ENCODE measurements at regions not wholly inside any gene's neighbourhood (a gene's known extent, or its start where the extent isn't known, plus 50 kb on each side); places are given as distances from the start of the nearest gene placed in this dataset.

- H3K27ac ChIP-seq: no peak overlapping the region
- no peaks in the 10 kb centered on the region for H3K4me1 ChIP-seq
- intact Hi-C loops (cut with DNase I): no loop called here
- no peaks in the 10 kb centered on the region for H3K27me3 ChIP-seq
- H3K4me3 ChIP-seq: no peak overlapping the region
- H3K9me3 ChIP-seq: no peaks in the 10 kb centered on the region
- H3K36me3 ChIP-seq: no peaks in the 10 kb centered on the region
- TF ChIP-seq CTCF (IDR thresholded peaks at IDR 0.05) (no peak), POLR2A (IDR thresholded peaks at IDR 0.05) (no peak), POLR2AphosphoS5 (IDR thresholded peaks at IDR 0.05; ENCODE audit: insufficient read depth in 1 of 2, low read depth in 1 of 2) (no peak)
- no peak for DNase-seq (ENCODE audit: extremely low spot score in 2 of 2)
Observed at GRCh38 chrX:79515529-79515928, 148.4 kb upstream of the ITM2A start.

GRCh38 chrX:79511799-79512198 is 144.7 kb upstream of the ITM2A start:
- intact Hi-C loops (cut with DNase I): no loop called here
- Histone ChIP-seq H3K4me3 (no peak overlapping the region), H3K27me3 (no peaks in the 10 kb centered on the region), H3K4me1 (no peaks in the 10 kb centered on the region), H3K9me3 (no peaks in the 10 kb centered on the region), H3K27ac (no peak overlapping the region), H3K36me3 (no peaks in the 10 kb centered on the region)
- no peak for DNase-seq (ENCODE audit: extremely low spot score in 2 of 2)
- no peak for TF ChIP-seq CTCF (IDR thresholded peaks at IDR 0.05)
- no peak for TF ChIP-seq POLR2AphosphoS5 (IDR thresholded peaks at IDR 0.05; ENCODE audit: insufficient read depth in 1 of 2, low read depth in 1 of 2)
- no peak for TF ChIP-seq POLR2A (IDR thresholded peaks at IDR 0.05)

GRCh38 chrX:79506001-79506400 is 138.9 kb upstream of the ITM2A start:
- intact Hi-C loops (cut with DNase I): no loop called here

GRCh38 chrX:79482686-79483085 is 115.6 kb upstream of the ITM2A start:
- Histone ChIP-seq H3K9me3 (no peaks in the 10 kb centered on the region), H3K27ac (no peak overlapping the region), H3K27me3 (no peaks in the 10 kb centered on the region), H3K4me1 (no peaks in the 10 kb centered on the region), H3K36me3 (no peaks in the 10 kb centered on the region), H3K4me3 (no peak overlapping the region)
- intact Hi-C loops (cut with DNase I): no loop called here
- DNase-seq (ENCODE audit: extremely low spot score in 2 of 2): peak in 1 of 2 donors; percentile 60
- no peak for TF ChIP-seq POLR2A (IDR thresholded peaks at IDR 0.05)
- no peak for TF ChIP-seq CTCF (IDR thresholded peaks at IDR 0.05)
- TF ChIP-seq POLR2AphosphoS5 (IDR thresholded peaks at IDR 0.05; ENCODE audit: insufficient read depth in 1 of 2, low read depth in 1 of 2): no peak

More at GRCh38 chrX:79506001-79506400, 138.9 kb upstream of the ITM2A start:
- Histone ChIP-seq H3K36me3 (no peaks in the 10 kb centered on the region), H3K4me3 (no peak overlapping the region), H3K9me3 (no peaks in the 10 kb centered on the region), H3K27me3 (no peaks in the 10 kb centered on the region), H3K4me1 (no peaks in the 10 kb centered on the region), H3K27ac (no peak overlapping the region)
- no peak for TF ChIP-seq POLR2A (IDR thresholded peaks at IDR 0.05)
- TF ChIP-seq CTCF (IDR thresholded peaks at IDR 0.05): no peak
- no peak for TF ChIP-seq POLR2AphosphoS5 (IDR thresholded peaks at IDR 0.05; ENCODE audit: insufficient read depth in 1 of 2, low read depth in 1 of 2)
- no peak for DNase-seq (ENCODE audit: extremely low spot score in 2 of 2)

GRCh38 chrX:79477691-79478090 is 110.6 kb upstream of the ITM2A start:
- DNase-seq (ENCODE audit: extremely low spot score in 2 of 2): no peak
- H3K27me3 ChIP-seq: no peaks in the 10 kb centered on the region
- H3K27ac ChIP-seq: no peak overlapping the region
- H3K4me3 ChIP-seq: no peak overlapping the region
- H3K9me3 ChIP-seq: no peaks in the 10 kb centered on the region
- no peaks in the 10 kb centered on the region for H3K36me3 ChIP-seq
- H3K4me1 ChIP-seq: no peaks in the 10 kb centered on the region
- intact Hi-C loops (cut with DNase I): no loop called here
- TF ChIP-seq POLR2A (IDR thresholded peaks at IDR 0.05) (no peak), POLR2AphosphoS5 (IDR thresholded peaks at IDR 0.05; ENCODE audit: insufficient read depth in 1 of 2, low read depth in 1 of 2) (no peak), CTCF (IDR thresholded peaks at IDR 0.05) (no peak)

All from vagina (tissue), 2 donors.